ENCODE measurements at regions not wholly inside any gene's neighbourhood (a gene's known extent, or its start where the extent isn't known, plus 50 kb on each side); places are given as distances from the start of the nearest gene placed in this dataset.
"Not testable (repeated sequence)": the region's sequence is repeated elsewhere in the genome, so short reads cannot be mapped to it uniquely, and the experiment has no call there.

DNA sequence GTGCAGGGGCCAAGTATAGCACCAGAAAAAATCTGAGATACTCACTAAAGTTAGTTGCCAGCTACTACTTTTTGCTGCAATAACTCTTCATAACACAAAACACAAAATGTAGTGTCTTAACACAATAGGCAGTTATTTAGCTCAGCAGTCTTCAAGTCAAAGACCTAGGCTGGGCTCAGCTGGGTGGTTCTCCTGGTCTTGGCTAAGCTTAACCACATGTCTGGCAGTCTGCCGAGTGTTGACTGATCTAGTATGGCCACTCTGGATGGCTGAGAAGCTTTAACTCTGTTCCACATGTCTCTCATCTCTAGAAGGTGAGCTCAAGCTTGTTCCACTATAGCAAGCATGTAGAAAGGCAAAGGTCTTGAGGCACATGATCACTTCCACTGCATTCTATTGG is 451.6 kb downstream of the SOX11 start:
- no peak for DNase-seq

DNA sequence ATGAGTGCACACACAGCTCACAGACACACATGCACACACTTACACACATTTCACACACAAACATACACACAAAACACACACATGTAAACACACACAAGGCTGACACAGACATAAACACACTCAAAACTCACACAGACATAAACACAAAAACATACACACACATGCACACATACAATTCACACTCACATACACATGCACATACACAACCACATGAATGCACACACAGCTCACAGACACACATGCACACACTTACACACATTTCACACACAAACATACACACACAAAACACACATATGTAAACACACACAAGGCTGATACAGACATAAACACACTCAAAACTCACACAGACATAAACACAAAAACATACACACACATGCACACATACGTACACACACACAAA is 455.0 kb downstream of the SOX11 start:
- DNase-seq, result not testable (repeated sequence)

DNA sequence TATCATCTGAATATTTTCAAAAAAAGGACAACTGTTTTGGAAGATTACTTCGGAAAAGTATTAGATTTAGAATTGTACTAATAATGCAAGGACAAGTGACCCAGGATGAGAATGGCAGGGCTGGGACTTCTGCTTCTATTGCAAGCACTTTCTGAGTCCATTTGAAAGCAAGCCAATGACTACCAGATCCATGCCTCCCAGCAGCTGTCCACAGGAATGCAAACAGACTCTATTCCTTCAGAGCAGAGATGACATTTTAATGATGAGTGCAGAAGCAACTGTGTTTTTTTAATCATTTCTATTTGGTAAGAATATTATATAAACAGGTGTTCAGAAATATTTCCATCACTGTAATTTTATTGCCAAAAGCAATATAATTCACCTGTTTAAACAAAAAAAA is 456.7 kb downstream of the SOX11 start:
- no peak for DNase-seq

DNA sequence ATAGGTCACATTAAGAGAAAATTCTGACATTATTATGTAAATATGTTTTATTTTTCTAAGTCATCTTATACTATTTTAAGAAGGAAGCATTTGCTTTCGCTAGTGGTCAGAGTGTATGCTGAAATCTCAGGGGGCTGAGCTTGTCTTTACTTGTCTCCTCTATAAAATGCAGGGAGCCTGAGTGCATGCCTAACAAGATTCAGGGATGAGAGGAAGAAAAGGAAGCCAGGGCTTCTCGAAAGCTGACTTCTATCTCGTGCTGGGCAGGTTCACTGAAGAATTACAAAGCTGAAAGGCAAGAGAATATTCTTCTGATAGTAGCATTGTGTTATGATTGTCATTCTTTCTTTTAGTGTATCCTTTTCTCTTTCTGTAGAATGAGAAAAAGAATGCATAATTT is 467.4 kb downstream of the SOX11 start:
- DNase-seq, result no peak

DNA sequence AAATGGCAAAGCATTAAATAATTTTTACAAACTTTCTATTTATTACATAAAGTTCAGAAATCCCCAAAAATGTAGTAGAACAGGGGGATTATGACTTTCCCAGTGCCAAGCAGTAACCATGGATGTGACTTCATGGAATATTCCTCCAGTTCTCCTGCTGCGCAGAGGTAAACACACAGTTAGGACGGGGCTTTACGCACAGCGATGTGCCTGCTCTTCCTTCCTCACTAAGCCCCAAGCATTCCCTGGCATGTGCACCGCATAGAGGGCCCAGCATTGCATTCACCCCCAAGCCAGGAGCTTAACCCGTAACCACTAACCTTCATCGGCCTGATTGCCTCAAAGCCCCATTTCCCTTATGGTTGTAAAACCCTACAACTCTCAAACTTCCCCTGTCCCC is 471.7 kb downstream of the SOX11 start:
- no peak for DNase-seq

DNA sequence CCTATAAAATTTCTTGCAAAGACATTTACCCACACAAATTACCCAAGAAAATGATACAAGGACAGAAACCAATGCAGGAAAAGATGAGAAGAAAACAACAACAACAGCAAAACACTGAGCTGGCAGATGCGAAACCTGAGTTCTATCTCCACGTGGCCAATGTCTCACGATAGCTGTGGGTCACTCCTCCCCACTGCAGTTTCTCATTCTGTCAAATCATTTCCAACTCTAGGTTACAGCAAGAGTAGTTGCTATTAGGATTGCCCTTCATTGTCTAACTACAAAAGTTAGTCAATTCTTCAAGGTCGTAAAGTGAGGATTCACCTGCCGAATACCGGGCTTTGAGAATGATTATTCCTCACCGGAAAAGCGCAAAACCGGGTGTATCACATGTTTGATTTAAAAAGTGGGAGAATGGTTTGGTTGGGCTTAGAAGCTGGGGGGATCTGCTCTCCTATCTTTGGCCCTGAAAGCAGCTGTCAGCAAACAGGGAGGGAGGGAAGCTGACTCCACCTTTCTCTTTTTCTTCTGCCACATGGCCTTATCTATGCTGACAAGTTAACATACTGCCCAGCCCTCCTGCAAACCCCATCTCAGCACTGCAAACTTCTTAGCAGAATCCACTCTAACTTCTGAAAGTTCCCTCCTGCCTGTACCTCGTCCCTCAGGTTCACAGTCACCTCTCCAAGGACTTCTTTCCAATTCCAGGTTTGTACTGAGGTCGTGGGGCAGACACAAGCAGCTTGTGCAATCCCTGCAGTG is 473.0 kb downstream of the SOX11 start:
- DNase-seq, result no peak

DNA sequence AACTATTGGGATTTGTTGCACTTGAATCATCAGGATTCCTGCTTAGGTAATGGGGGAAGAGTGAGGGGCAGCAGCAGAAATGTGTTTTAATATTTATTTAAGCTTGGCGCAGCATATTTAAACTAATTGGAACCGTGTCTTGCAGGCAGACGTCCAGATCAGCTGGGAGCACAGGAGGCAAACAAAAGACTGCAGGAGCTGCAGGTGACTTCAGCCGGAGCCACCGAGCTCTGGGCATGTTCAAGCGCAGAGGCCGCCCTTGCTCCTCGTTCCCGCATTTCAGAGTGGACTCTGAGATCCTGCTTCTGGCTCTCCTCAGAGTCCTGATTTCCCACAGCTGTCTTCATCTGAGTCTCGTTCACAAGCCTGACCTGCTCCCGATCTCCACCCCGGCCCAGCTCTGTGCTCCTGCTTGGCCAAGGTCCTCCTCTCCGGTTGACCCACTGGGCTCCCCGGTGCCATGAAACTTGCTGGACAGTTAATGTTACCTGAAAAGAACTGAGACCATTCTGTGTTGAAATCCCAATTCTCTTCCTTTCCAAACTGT is 475.5 kb downstream of the SOX11 start:
- DNase-seq, result no peak

DNA sequence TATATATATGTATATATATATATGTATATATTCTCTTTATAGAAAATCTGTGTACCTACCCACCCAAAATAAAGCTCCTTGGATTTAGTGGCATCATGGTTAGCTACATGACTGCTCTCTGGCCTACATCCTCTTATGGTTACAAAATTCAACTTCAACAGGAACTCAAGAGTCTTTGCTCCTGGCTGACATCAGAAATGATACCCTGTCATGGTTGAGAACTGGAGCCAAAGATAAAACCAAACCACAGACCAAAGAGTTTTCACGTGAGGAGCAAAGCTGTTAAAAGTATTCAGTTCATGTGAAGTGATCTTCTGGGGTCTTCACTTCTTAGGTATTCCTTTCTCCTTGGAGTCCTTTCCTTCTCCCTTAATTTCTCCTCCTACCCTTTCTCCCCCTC is 476.3 kb downstream of the SOX11 start:
- DNase-seq, result no peak

DNA sequence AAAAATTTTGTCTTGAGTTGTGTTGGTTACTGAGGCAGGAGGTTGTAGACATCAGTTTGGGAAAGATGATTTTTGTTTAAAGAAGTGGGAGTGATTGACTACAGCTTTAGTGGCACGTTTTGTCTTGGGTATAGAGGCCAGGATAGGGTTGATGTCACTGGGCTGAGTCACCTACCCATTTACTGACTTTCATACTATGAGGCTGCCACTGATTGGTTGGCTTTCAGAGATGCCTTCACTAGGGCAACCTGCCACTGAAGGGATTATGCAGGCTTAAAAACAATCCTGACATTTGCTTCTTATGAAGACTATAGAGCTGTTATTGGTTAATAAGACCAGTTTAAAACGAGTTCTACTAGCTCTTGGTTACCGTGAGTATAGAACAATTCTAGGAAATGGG is 479.1 kb downstream of the SOX11 start:
- DNase-seq, result no peak

DNA sequence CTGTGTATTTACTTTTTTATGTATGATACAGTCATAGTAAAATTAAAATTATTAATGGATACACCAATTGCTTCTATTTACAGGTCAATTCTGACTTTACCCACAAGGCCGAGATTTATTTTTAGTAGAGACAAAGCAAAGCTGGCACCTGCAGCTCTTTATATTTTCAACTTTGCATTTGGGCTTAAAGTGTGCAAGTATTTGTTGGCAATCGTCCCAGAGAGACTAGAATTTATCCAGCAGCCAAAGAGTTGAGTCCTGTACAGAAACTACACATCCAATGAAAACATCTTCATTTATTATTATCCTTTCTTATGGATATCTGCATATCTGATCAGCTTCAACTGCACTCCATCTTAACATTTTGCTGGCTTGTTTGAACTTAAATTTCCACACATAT is 485.6 kb downstream of the SOX11 start:
- no peak for DNase-seq

DNA sequence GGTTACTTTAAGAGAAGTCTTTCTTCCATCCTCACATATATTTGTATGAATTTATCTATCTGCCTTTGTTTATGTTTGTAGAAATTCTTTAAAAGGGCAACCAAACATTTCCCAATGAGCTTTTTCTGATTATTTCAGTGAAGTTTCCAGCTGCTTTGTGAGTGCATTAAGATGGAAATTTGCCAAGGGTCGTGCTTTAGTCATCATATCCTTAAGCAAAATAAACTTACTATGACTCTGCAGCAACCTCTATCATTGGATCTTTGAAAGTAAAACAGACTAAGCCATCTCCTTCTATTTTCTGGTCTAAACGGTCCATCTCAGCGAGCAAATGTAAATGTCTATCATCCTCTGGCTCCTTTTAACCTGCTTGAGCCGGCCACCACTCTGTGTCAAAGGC is 489.3 kb downstream of the SOX11 start:
- no peak for DNase-seq

DNA sequence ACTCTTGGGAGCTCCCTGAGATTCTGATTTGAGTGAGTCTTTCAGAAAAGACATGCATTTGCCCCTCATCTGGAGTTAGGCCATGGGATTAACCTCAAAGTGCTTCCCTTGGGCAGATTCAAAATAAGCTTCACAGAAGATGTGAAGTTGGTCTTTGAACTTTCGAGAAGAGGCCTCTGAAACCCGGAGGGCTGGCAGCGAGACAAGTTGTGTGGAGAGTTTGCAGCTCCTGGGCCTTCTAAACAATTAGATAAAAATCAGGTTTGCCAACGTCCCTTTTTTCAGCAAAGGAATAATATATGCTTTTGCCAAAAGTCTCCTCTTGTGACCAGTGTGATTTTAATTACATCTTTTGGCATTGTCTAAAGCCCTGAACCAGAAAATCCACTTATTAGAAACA is 489.7 kb downstream of the SOX11 start:
- DNase-seq, result no peak

DNA sequence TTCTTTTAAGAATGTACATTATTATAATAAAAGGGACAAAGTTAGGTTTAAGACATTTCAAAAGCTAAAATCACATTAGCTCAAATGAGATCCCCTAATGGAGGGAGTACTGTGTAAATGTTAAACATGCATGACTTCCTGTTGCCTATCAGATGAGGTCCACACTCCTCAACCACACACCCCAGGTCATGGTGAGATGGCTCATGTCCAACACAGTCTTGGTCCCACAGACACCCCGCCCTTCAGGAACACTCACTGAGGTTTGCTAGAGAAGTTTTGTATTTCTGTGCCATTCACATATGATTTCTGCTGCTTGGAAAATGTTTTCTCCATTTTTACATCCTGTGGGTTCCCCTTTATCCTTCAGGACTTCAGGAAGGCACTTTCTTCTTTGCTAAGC is 491.0 kb downstream of the SOX11 start:
- DNase-seq, result no peak

DNA sequence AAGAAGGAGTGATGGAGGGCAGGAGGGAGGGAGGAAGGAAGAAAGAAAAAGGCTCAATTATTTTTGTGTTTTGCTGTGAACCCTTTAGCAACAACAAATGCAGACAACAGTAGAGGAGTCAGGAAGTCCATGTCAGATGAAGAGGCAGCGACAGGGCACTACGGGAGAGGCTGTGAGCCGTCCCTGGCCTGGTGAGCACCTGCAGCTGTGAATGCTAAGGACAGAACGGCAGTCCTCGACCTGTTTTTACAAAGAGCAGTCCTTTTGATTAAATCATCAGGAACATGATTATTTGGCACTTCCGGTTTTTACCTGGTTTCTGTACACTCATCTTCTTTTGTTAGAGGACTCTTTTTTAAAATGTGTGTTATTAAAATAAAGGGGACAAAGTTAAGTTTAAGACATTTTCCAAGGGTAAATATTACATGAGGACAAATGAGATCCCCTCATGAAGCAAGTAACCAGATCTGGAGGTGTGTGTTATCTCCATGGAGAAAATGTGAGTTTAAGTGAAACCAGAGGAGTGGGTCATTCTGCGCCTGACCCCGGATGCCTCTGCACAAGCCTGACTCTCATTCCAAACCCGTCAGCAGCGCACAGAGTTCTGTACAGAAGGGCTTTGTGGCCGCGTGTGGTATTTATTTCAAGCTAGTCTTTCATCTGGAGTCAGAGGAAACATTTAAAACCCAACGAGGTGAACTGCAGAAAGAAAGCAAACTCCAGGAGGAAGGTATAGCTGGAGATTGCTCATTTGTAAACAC is 492.5 kb downstream of the SOX11 start:
- peak; percentile 46 for DNase-seq

DNA sequence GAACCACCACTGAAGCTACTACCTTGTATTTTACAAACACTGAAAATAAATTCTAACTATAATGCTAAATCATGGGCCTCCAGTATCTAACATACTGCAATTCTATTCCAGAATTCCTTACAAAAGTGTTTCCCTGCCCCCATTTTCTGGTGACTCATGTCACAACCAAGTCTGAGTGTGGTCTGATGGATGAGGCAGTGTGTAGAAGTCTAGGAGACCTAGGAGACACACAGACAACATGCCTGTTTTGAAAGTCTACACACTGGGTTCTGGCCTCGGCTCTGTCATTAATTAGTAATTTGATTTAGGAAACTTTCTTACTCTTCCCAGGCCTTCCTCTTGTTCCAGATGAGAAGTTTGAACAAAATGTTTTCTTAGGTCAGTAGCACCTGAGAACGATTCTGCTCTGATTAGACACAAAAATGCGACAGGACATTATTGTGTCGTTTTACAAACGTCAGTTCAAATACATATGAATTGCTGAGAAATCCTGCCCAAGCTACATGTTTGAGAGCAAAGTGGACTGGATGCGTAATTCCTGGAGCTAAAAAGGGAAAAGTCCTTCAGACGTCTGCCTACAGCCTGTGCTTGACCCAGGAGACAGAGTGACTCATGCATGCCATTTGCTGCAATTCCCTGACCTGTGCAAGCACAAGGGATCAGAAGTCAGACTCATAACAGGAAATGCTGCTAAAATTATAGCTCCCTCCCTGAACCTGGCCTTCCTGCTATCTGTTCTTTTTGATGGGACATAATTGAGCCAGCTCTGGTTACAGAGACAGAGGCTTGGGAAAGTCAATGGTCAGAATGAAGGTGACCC is 494.4 kb downstream of the SOX11 start:
- no peak for DNase-seq

DNA sequence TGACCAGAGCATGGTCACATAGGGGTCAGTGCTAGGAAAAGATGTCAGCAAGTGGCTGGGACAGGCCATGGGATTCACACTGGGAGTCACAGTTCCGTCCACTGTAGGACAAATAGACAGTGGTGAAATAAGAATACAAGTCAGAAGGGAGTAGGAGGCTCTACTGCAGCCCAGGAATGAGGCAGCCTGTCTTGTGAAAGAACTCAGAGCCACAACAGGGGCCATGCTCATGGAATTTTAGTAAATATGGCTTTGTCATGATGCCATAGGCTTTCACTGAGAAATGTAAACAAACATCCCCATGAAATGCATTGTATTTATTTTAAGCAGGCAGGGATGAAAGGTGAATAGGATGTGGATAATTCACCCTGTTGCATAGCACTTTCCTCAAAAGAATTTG is 504.3 kb downstream of the SOX11 start:
- DNase-seq, result no peak

DNA sequence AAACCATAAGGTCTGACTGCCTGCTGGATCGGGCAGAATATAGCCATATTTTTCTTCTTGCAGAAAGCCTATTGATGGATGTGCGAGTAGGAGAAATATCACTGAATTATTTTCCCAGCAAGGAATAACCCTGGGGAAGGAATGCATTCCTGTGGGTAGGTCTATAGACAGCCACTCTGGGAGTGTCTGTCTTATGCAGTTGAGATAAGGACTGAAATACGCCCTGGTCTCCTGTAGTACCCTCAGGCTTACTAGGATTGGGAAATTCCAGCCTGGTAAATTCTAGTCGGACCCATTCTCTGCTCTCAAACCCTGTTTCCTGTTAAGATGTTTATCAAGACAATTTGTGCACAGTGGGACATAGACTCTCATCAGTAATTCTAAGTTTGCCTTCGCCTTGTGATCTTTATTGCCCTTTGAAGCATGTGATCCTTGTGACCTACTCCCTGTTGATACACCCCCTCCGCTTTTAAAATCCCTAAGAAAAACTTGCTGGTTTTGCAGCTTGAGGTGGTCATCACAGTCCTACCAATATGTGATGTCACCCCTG is 506.3 kb downstream of the SOX11 start:
- DNase-seq, result not testable (repeated sequence)

DNA sequence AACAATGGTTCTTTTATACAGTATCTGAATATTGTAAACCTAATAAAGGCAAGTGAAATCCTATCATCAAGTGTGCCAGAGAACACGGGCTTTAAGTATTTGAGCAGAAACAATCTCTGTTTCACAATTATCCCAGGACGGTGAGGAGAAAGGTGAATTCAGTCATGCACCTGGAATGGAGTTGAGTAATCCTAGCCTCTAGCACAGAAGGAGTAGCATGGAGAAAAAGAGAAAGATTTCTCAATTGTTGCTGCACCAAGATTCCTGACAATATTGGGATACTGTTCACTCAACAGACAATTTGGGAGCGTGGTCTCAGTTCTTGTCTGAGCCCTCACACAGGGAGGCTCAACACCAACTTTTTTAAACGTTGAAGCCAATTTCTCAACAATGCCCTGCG is 510.6 kb downstream of the SOX11 start:
- DNase-seq, result no peak

DNA sequence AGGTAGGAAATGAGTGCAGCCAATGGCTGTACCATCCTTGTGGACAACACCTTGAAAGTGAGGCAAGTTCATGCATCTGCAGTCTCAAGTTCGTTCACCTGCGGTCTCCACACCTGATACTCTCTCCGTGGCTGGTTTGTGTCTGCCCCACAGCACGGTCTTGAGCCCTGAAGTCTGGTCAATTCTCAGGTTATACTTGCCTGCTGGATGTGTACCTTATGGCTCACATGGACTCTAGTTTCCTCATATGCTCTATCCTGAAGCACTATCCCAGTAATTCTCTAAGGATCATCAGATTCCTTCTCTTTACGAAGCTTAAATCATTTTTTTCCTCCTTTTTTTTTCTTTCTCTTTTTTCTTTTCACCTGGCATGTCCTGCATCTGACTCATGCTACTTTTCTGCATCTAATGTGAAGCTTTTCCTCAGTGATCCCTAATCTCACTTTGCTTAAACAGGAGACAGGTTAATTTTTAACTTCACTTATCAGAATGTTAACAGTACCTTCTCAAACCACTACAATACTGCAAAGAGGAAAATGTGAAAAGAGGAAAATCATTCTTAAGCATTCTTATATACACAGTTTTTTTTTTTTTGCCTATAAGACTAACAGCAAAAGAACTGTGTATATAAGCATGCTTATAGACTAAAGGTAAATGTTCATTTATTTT is 511.2 kb downstream of the SOX11 start:
- DNase-seq, result no peak

DNA sequence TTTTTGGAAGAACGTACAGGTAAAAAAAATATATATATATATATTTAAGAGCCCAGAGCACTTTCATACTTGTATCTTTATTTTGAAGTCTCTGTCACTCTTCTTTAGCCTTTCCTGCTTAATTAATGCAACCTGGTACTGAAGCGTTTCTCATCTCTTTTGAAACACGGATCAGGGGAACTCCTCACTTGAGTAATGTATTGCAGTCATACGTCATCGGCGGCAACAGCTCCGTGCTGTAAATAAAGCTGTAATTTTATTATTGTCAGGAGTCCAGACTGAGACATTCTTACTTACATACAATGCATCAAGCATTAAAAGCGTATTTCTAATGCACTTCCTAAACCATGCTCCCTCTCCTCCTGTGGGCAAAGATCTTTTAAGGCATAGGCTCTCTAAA is 514.7 kb downstream of the SOX11 start:
- DNase-seq, result no peak

DNA sequence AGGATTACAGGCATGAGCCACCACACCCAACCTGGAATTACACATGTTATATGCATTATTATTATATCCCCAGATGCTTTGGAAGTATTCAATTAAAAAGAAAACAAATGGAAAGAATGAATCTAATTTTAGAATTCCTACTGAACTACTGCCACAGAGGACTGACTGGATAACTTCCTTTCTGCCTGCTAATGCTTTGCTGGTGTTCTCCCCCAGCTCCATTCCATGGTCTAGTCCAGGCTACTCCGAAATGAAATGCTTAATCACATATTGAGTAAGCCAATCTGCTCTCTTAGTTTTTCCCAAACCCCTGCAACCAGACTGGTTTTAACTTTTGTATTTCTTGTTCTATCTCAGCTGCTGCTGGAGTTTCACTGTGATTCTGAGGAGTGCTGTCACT is 519.1 kb downstream of the SOX11 start:
- DNase-seq, result no peak

DNA sequence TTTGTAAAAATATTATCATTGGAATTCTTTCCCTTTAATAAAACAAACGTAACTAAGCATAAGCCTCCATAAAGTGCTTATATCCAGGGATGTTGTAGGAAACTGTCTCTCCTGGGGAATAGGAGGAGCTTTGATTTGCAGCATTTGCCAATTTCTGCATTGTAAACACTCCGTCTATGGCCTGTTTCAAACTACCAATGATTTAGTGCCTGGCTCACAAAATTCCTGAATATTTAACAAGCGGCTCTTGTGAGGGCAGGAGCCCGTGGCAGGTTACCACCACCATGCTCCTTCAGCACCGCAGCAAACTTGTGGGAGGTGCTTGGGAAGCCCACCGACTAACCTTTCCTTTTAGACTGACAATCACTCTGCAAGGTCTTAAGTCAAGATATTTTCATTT is 520.3 kb downstream of the SOX11 start:
- no peak for DNase-seq
